CD4-positive, alpha-beta T cell treated with Interleukin-15 for 1 hour (primary cell): ENCODE measurements at regions not wholly inside any gene's neighbourhood (a gene's known extent, or its start where the extent isn't known, plus 50 kb on each side); places are given as distances from the start of the nearest gene placed in this dataset.

Experiments used
- DNase-seq: peaks from one replicate; pipeline ENCODE4 v3.0.0-alpha.2; 2020

DNA sequence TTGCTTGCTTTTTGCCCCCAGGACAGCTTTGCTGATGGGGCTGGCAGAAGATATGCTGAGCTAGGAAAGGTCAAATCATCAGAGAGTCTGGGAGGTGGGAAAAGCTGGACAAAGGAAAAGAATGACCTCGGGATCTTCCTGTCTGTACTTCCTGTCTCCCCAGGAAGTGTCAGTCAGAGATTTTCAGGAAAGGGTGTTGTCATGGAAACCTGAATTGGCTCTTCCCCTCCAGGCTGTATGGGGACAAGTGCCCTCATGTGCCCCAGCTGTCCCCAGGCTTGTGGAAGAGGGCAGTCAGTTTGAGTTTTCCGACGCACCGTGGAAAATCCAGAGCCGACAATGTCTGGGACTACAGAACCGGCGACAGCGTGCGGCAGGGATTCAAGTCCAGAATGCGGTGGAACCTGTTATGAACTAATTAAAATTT lies 122.7 kb upstream of the ZFHX3 start:
- DNase-seq = no peak

- DNase-seq = no peak
Observed at GRCh38 chr16:73166947-73167550, 119.1 kb upstream of the ZFHX3 start.

DNA sequence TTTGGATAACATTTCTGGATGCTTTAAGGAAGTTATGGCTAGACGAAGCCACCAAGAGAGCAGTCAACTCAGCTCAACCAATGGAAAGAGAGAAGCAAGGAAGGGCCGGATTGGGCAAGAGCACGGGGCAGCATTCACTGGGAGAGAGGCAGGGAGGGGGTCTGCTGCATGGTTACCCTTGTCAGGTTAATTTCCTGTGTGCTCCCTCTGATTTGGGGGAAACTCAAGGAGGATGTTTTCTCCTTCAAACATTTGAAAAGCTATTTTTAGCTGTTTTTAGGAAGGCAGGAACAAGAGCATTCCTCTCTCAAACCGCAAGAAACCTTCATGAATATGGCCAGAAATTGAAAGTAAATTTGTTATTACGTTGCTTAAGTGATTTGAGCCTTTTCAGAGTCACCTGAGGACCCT lies 118.5 kb upstream of the ZFHX3 start:
- DNase-seq = no peak

- DNase-seq = no peak
Observed at GRCh38 chr16:73163238-73163815, 115.4 kb upstream of the ZFHX3 start.

DNA sequence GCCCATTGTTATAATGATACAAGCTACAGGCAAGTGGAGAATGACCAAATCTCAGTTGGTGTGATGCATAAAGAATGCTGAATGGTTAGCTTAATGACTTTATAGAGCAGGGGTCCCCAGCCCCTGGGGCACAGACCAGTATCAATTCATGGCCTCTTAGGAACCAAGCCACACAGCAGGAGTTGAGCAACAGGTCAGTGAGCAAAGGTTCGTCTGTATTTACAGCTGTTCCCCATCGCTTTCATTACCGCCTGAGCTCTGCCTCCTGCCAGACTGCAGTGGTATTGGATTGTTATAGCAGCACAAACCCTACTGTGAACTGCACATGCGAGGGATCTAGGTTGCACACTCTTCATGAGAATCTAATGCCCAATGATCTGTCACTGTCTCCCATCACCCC lies 114.0 kb upstream of the ZFHX3 start:
- no peak for DNase-seq

- peak; percentile 18 for DNase-seq
Observed at GRCh38 chr16:73159296-73159695, 111.4 kb upstream of the ZFHX3 start.

DNA sequence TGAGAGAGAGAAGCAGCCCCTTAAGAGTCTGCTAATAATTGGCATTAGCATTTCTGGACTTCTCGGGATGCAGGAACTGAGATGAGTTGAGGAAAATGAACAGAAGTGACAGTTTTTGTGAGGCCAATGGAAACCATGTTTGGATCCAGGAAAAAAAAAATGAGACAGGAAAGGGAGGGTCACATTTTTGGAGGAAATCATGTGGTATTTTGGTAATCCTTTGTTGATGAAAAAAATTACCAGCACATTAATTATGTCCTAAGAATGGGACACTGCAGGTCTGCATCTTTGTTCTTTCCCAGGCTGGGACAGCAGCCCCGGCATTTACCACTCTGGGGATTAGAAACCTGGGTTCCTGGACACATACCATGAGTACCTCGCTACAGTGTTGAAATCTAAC lies 109.9 kb upstream of the ZFHX3 start:
- DNase-seq = no peak

DNA sequence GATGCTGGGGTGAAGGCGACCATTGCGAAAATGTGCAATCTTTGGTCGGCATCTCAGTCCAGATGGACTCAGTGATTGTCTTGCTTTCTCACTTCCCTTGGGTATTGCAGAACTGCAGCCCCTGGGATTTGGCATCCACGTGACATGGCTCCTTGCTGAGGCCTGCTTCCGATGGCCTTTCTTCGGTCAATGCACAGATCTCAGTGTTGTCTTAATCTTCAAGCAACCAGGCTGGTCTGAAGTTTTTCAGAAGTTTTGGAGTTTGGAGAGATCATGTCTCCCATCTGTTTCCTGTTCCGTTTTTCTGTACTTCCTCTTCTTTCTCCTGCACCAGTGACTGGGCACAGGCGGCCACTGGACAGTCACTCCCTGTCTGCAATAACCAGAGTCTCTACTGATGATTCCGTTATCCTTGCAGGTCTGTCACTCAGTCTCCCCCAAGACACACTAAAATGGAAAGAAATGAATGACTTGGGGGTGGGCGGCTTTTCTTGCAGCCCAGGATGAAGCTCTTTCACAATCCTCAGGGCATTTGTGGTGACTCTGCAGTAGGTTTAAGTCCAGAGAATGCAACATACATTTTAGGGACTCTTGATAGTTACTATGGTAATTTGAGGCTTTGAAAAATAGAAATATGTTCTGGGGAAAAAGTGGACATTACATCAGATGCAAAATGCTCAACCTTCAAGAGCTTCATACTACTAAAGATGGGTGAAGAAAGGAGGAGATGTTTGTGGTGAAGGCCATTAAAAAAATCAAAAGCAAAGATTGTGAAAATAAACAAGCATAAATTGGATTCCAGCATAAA lies 106.3 kb upstream of the ZFHX3 start:
- peak; percentile 63 for DNase-seq

GRCh38 chr16:73152386-73153125 lies 104.6 kb upstream of the ZFHX3 start:
- DNase-seq = no peak

GRCh38 chr16:73151941-73152340 lies 104.0 kb upstream of the ZFHX3 start:
- no peak for DNase-seq

GRCh38 chr16:73151225-73151624 lies 103.3 kb upstream of the ZFHX3 start:
- DNase-seq = no peak

DNA sequence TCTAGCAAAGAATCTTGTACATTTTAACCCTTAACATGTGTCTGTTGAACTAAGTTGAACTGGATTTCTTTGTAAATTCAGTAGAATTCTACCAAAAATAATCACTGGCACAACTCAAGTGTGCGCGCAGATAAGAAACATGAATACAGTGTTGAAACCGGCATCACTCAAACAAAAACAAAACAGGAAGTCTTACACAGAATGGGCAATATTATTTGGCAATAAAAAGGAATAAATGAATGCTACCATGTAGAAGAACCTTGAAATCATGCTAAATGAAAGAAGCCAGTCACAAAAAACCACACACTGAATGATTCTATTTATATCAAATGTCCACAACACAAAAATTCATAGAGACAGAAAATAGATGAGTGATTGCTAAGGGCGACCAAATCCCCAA lies 102.9 kb upstream of the ZFHX3 start:
- DNase-seq = no peak

DNA sequence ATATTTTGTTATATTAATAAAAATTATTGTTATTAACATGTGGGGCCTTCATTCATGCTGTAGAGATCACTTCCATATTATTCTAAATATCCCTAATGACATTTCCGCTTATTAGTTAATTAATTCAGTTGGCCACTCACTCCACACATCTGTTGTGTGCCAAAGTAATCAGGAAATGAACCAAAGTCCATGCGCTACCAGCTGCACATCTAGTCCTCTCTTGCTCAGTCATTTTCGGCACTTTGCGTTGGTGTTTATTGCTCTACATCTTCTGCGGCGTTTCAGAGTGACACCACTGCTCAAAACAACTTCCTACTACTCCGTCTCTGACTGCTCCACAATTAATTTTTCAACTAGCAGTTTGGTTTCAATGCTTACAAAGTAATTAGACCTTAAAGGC lies 101.4 kb upstream of the ZFHX3 start:
- DNase-seq = no peak

GRCh38 chr16:73147958-73148357 lies 100.0 kb upstream of the ZFHX3 start:
- no peak for DNase-seq

DNA sequence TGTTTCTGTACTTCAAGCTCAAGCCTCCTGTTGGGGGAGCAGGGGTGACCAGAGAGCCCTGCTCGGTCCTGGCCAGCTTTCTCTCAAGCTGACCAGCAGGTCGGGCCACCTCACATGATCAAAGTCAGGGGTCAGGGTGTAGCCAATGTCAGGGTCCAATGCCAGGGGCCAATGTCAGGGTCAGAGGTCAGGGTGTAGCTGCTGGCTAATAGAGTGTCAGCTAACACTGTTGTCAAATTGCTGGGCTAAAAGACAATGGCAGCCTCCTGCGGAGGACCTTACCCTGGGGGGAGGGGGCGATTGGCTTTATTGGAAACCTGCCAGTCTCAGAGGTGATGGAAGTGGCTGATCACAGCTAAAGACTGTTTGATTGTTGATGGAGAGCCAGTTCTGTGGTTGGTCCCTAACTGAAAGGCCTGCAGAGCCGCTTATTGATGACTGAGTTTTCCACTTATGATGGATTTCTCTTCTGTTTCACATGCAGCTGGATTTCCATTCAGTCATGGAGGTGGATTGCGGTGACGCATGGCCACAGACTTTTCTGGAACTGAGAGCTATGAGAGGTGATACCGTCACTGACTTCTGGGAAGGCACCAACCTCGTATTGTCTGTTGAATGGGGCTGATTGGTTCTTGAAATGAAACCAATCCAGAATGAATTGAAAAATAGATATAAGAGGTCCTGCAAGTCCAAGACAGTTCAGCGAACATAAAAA lies 97.4 kb upstream of the ZFHX3 start:
- DNase-seq = no peak

DNA sequence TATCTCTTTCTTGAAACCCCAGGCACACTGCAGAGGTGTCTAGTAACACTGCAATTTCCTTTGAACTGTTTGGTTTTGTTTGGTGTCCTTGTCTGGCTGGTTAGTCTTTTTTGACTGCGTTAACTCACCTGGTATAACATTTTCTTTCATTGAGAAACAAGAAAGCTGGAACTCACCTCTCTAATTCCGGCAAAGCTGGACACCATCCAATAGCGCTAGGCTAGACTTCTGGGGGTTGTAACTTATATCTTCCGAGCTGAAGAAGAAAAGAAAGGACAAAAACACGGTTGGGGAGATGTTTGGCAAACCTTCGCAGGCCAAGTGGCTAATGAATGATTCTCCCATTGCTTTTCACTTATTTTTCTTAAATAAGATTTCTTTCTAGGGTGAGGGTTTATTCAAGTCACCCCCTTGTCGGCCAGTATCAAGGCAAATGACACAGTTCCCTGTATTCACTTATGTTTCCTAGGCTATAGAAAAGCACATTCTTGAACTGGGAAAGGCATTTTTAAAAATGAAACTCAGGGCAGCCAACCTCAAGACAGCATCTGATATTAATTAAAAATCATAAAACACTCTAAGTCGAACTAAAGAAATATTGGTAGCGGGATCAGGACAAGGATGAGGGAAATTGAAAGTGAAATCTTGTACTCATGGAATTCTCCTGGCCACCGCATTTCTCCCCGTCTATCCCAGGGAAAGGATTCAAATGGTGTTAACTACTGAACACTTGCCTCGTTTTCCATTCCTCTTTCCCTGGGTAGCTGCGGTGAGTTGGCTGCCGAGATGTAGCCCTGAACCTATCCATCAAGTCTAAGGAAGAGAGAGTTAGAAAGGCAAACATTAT lies 95.9 kb upstream of the ZFHX3 start:
- DNase-seq = no peak

DNA sequence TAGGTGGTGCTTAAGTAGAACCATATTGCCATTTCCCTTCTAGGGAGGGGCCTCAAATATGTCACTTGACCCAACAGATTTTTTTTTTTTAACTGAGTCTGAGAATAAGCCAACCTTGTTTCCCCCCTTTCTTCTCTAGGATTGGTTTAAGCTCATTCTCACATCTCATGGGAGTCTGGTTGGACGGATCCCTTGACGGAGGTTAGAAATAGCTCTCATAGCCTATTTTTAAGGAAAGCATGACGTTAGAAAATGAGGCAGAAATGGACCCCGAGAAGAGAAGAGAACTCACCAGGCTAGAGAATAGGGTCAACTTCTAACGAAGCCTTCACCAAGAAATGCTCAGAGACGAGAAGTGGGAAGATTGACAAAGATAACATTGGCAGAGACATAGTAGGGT lies 95.1 kb upstream of the ZFHX3 start:
- DNase-seq = no peak

- no peak for DNase-seq
Observed at GRCh38 chr16:73142053-73142854, 94.3 kb upstream of the ZFHX3 start.

GRCh38 chr16:73140929-73141328 lies 93.0 kb upstream of the ZFHX3 start:
- DNase-seq = no peak

DNA sequence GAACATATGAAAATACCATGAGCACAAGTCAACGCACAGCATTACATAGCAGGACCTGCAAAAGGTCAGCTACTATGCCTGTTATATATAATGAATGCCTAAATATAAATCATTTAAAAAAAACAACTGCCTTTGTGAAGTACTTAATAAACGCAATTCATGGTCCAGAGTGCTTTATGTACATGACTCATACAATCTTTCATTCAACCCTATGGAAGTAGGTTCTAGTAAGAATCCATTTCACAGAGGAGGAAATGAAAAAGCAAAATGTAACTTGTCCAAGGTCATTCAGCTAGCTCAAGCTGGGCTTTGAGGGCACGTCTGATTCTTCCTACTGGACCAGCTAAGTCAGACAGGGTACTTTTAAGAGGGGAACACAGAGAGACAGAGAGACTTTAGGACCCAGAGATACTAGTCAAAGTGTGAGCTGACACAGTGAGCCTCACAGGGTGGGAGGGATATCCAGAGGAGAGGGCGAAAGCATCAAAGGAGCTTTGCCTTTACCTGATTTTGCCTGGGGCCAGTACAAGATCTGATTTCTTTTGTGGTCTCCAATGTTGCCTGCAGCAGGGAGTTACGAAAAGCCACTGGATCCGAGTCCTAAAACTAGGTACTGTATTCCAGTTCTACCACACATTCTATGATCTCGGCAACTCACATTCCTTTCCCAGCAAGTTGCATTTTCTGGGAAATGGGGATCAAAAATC lies 83.4 kb upstream of the ZFHX3 start:
- DNase-seq = no peak
